NCI-H82 (cell line): ENCODE measurements at regions not wholly inside any gene's neighbourhood (a gene's known extent, or its start where the extent isn't known, plus 50 kb on each side); places are given as distances from the start of the nearest gene placed in this dataset.
A peak's percentile ranks its signal among the peaks of the same experiment; 100 is the strongest.
"Not testable (repeated sequence)": the region's sequence is repeated elsewhere in the genome, so short reads cannot be mapped to it uniquely, and the experiment has no call there.

Experiments used
- DNase-seq: peaks from one replicate; lab custom pipeline; 2025; lab: John Stamatoyannopoulos, UW

- no peak for DNase-seq
Measured at GRCh38 chr2:113838744-113839444, 51.0 kb upstream of the ACTR3 start.

GRCh38 chr2:113838277-113838676, 51.6 kb upstream of the ACTR3 start:
- DNase-seq: no peak

- no peak for DNase-seq
Measured at GRCh38 chr2:113834051-113834730, 55.7 kb upstream of the ACTR3 start.

- no peak for DNase-seq
Measured at GRCh38 chr2:113832795-113833290, 57.0 kb upstream of the ACTR3 start.

- DNase-seq: peak; percentile 12
Measured at GRCh38 chr2:113831161-113831560, 58.7 kb upstream of the ACTR3 start.

GRCh38 chr2:113829761-113830160, 60.1 kb upstream of the ACTR3 start:
- DNase-seq: peak; percentile 93

GRCh38 chr2:113829270-113829669, 60.6 kb upstream of the ACTR3 start:
- DNase-seq: no peak

GRCh38 chr2:113828049-113828742, 61.7 kb upstream of the ACTR3 start:
- DNase-seq: no peak

- DNase-seq: no peak
Measured at GRCh38 chr2:113827426-113827825, 62.5 kb upstream of the ACTR3 start.

GRCh38 chr2:113826346-113827285, 63.3 kb upstream of the ACTR3 start:
- no peak for DNase-seq

- no peak for DNase-seq
Measured at GRCh38 chr2:113823716-113824595, 65.9 kb upstream of the ACTR3 start.

- DNase-seq: no peak
Measured at GRCh38 chr2:113822087-113822815, 65.8 kb upstream of the SLC35F5 start.

- DNase-seq: peak; percentile 21
Measured at GRCh38 chr2:113818382-113818951, 62.0 kb upstream of the SLC35F5 start.

- DNase-seq: not testable (repeated sequence)
Measured at GRCh38 chr2:113813396-113813795, 57.0 kb upstream of the SLC35F5 start.

GRCh38 chr2:113812204-113812603, 55.8 kb upstream of the SLC35F5 start:
- no peak for DNase-seq

- DNase-seq: no peak
Measured at GRCh38 chr2:113809076-113809736, 52.8 kb upstream of the SLC35F5 start.

- DNase-seq: no peak
Measured at GRCh38 chr2:113807721-113808120, 51.3 kb upstream of the SLC35F5 start.

- DNase-seq: no peak
Measured at GRCh38 chr2:113806217-113806913, 49.9 kb upstream of the SLC35F5 start.
